HepG2 (cell line): ENCODE measurements at regions not wholly inside any gene's neighbourhood (a gene's known extent, or its start where the extent isn't known, plus 50 kb on each side); places are given as distances from the start of the nearest gene placed in this dataset.

Source experiments
- FOXP1 ChIP-seq, 2 experiments: fragments of 450-650 bp in 1 of 2; IDR thresholded peaks; 2 replicates each; pipeline ENCODE4 v1.6.1; 2017 to 2018; ENCODE audit warnings: antibody characterized with exemption in 1 of 2
- HDAC6 ChIP-seq: fragments of 200-600 bp; sonication (generic); IDR thresholded peaks from 2 replicates; pipeline ENCODE4 v1.7.0; 2017; ENCODE audit warnings: mild to moderate bottlenecking, antibody characterized with exemption, low read length, low read depth
- HNRNPUL1 ChIP-seq: fragments of 200-400 bp; formaldehyde crosslinking; IDR thresholded peaks from 2 replicates; pipeline ENCODE4 v1.6.1; 2017; ENCODE audit warnings: low read depth, mild to moderate bottlenecking, low read length, moderate library complexity
- POLR2A ChIP-seq, 2 experiments: IDR thresholded peaks; 2 replicates each; pipeline ENCODE4 v1.6.1; 2011; ENCODE audit warnings: low read depth in 2 of 2, low read length in 2 of 2, mild to moderate bottlenecking in 1 of 2, moderate library complexity in 1 of 2; ENCODE audit not compliant: insufficient read depth in 1 of 2

DNA sequence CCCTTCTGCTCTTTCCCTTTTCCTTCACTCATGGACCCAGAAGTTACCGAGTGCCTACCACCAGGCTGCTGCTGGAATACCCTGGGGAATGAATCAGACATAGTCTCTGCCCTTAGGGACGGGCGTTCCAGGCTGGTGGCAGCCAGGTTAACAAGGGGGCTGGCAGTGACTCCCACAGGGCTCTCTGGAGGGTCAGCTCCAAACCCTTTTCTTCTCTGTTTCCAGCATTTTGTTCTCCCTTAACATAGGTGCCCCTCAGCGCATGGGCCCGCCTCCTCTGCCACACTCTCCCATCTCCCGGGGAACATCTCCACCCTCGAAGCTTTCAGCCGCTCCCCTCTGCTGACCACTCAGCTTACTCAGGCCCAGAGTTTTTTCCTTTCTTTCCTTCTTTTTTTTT is 62.9 kb upstream of the LRP8 start:
- no peak for TF ChIP-seq HNRNPUL1
- no peak for TF ChIP-seq FOXP1 (IDR thresholded peaks at IDR 0.05)
- TF ChIP-seq FOXP1 (CRISPR knock-in tag; IDR thresholded peaks at IDR 0.05) = no peak
- no peak for TF ChIP-seq HDAC6
- TF ChIP-seq POLR2A (IDR thresholded peaks at IDR 0.05; ENCODE audit: insufficient read depth in 1 of 2, low read depth in 2 of 2, low read length in 2 of 2) = no peak
